ENCODE measurements at regions not wholly inside any gene's neighbourhood (a gene's known extent, or its start where the extent isn't known, plus 50 kb on each side); places are given as distances from the start of the nearest gene placed in this dataset.

- Mint-ChIP-seq H3K4me1 (ENCODE audit: low read depth) (no peaks in the 10 kb centered on the region), H3K27me3 (peaks cover 13% of the 10 kb centered on the region), H3K27ac (no peak overlapping the region), H3K36me3 (ENCODE audit: low read depth) (no peaks in the 10 kb centered on the region), H3K4me3 (no peak overlapping the region), H3K9me3 (no peaks in the 10 kb centered on the region)
- intact Hi-C loops (cut with micrococcal nuclease), result no loop called here
- no peak for TF ChIP-seq CTCF (IDR thresholded peaks at IDR 0.05)
- ATAC-seq (no peak), DNase-seq (no peak)
- ChIA-PET CTCF (no interaction called here), POLR2A (no interaction called here)
These were observed 103.4 kb upstream of the SELENOK start for GRCh38 chr3:53994986-53995603.

GRCh38 chr3:53991240-53991639 lies 99.6 kb upstream of the SELENOK start:
- POLR2A ChIA-PET, result no interaction called here
- ATAC-seq (no peak), DNase-seq (no peak)
- CTCF ChIA-PET, result interaction anchor here (1.3 kb wide), 1 partner anchor 52 kb away, joined by 3 read pairs; no protein-coding TSS in a partner anchor
- Mint-ChIP-seq H3K4me1 (ENCODE audit: low read depth) (no peaks in the 10 kb centered on the region), H3K4me3 (no peak overlapping the region), H3K27me3 (peaks cover 6% of the 10 kb centered on the region), H3K27ac (no peak overlapping the region), H3K36me3 (ENCODE audit: low read depth) (no peaks in the 10 kb centered on the region), H3K9me3 (no peaks in the 10 kb centered on the region)
- intact Hi-C loops (cut with micrococcal nuclease), result no loop called here
- no peak for TF ChIP-seq CTCF (IDR thresholded peaks at IDR 0.05)

GRCh38 chr3:53989946-53990345 lies 98.3 kb upstream of the SELENOK start:
- intact Hi-C loops (cut with micrococcal nuclease), result no loop called here
- CTCF ChIA-PET, result no interaction called here
- peaks cover 9% of the 10 kb centered on the region for H3K27me3 Mint-ChIP-seq
- DNase-seq (no peak), ATAC-seq (no peak)
- no peak for TF ChIP-seq CTCF (IDR thresholded peaks at IDR 0.05)
- no peaks in the 10 kb centered on the region for H3K9me3 Mint-ChIP-seq
- H3K4me1 Mint-ChIP-seq (ENCODE audit: low read depth), result no peaks in the 10 kb centered on the region
- POLR2A ChIA-PET, result no interaction called here
- H3K4me3 Mint-ChIP-seq, result no peak overlapping the region
- no peak overlapping the region for H3K27ac Mint-ChIP-seq
- H3K36me3 Mint-ChIP-seq (ENCODE audit: low read depth), result no peaks in the 10 kb centered on the region

- CTCF ChIA-PET, result no interaction called here
- H3K4me3 Mint-ChIP-seq, result no peak overlapping the region
- intact Hi-C loops (cut with micrococcal nuclease), result no loop called here
- H3K27ac Mint-ChIP-seq, result no peak overlapping the region
- H3K36me3 Mint-ChIP-seq (ENCODE audit: low read depth), result no peaks in the 10 kb centered on the region
- peaks cover 9% of the 10 kb centered on the region for H3K27me3 Mint-ChIP-seq
- POLR2A ChIA-PET, result no interaction called here
- no peak for DNase-seq
- no peaks in the 10 kb centered on the region for H3K9me3 Mint-ChIP-seq
- ATAC-seq, result no peak
- TF ChIP-seq CTCF (IDR thresholded peaks at IDR 0.05), result no peak
- no peaks in the 10 kb centered on the region for H3K4me1 Mint-ChIP-seq (ENCODE audit: low read depth)
These were observed 97.8 kb upstream of the SELENOK start for GRCh38 chr3:53989451-53989850.

- no peak overlapping the region for H3K27ac Mint-ChIP-seq
- ChIA-PET POLR2A (no interaction called here), CTCF (no interaction called here)
- no peak overlapping the region for H3K4me3 Mint-ChIP-seq
- no peak for ATAC-seq
- H3K9me3 Mint-ChIP-seq, result peaks cover 13% of the 10 kb centered on the region
- H3K27me3 Mint-ChIP-seq, result peaks cover 4% of the 10 kb centered on the region
- TF ChIP-seq CTCF (IDR thresholded peaks at IDR 0.05), result no peak
- intact Hi-C loops (cut with micrococcal nuclease), result no loop called here
- no peaks in the 10 kb centered on the region for H3K4me1 Mint-ChIP-seq (ENCODE audit: low read depth)
- H3K36me3 Mint-ChIP-seq (ENCODE audit: low read depth), result no peaks in the 10 kb centered on the region
- no peak for DNase-seq
These were observed 86.7 kb upstream of the SELENOK start for GRCh38 chr3:53978386-53978785.
